Coronary artery (tissue), 2 donors: ENCODE measurements at regions not wholly inside any gene's neighbourhood (a gene's known extent, or its start where the extent isn't known, plus 50 kb on each side); places are given as distances from the start of the nearest gene placed in this dataset.

Source experiments
- DNase-seq: peaks from one replicate; pipeline ENCODE4 v3.0.0-alpha.2; 2017; ENCODE audit warnings: low spot score
- H3K27ac ChIP-seq, 2 donors: fragments of 200-600 bp; sonication (generic); one replicate each; pipeline ENCODE4 v1.5.1; 2016 to 2019
- H3K4me3 ChIP-seq: fragments of 200-600 bp; sonication (generic); 2 replicates; pipeline ENCODE4 v1.5.1; 2016; ENCODE audit warnings: mild to moderate bottlenecking, moderate library complexity
- TF ChIP-seq, protein P1 (sequence below): fragments of 200-600 bp; sonication (generic); IDR thresholded peaks from one replicate; pipeline ENCODE4 v1.5.1; 2019; ENCODE audit warnings: antibody characterized with exemption

DNA sequence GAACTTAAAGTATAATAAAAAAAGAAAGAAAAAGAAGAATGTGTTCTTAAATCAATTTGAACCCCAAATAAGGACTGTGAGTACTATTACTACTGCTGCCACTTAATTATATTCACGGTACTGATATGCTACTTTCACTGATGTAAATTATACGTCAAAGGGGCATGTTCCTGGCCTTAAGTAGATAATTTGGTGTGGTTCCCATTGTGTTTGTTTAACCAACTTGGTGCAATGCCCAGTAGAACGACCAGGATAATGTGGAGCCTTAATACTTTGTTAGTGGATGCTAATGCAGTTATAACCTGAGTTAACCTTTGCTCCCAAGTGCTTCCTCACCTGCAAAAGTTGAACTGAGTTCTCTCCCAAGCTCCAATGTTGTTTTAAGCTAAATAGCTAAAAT, 142.0 kb downstream of the NR4A2 start:
- TF ChIP-seq, protein P1, sequence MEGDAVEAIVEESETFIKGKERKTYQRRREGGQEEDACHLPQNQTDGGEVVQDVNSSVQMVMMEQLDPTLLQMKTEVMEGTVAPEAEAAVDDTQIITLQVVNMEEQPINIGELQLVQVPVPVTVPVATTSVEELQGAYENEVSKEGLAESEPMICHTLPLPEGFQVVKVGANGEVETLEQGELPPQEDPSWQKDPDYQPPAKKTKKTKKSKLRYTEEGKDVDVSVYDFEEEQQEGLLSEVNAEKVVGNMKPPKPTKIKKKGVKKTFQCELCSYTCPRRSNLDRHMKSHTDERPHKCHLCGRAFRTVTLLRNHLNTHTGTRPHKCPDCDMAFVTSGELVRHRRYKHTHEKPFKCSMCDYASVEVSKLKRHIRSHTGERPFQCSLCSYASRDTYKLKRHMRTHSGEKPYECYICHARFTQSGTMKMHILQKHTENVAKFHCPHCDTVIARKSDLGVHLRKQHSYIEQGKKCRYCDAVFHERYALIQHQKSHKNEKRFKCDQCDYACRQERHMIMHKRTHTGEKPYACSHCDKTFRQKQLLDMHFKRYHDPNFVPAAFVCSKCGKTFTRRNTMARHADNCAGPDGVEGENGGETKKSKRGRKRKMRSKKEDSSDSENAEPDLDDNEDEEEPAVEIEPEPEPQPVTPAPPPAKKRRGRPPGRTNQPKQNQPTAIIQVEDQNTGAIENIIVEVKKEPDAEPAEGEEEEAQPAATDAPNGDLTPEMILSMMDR: no peak
- Histone ChIP-seq H3K4me3 (no peak overlapping the region), H3K27ac (no peak overlapping the region)
- DNase-seq: no peak

DNA sequence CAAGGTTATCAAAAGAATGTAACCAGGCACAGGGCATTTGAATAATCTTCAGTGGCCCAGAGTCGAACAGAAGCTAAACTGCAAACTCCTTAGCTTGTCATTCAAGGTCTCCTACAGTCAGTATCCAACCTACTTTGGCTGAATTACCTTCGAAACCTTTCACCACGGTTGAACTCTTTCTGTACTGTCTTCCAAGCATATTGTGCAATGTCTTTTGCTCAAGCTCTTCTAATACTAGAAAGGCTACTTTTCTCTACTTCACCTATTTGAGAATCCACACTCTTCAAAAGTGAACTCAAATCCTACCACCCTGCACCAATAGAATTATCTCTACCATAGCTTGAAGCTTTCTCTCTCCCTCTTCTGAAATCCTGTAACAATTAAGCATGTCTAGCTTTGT, 142.9 kb downstream of the NR4A2 start:
- TF ChIP-seq, protein P1: no peak
- DNase-seq: no peak
- Histone ChIP-seq H3K4me3 (no peak overlapping the region), H3K27ac (no peak overlapping the region)

DNA sequence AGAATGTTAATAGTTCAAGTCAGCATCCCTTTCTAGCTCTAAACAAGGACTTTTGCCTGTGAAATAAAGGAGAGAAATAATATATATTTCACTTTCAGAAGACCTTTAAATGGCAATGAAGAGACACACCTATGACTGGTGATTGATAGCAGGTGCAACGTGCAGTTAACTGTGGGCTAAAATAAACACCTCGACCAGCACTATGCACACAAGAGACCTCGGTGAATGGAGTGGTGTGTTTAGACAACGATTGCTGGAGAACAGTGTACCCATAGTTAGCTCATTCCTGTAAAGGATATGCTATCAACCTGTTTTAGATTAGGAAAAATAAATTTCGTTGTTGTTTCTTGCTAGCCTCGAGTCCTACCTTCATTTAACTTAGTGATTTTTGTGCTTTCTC, 143.4 kb downstream of the NR4A2 start:
- TF ChIP-seq, protein P1: no peak
- no peak overlapping the region for H3K4me3 ChIP-seq
- DNase-seq: no peak
- H3K27ac ChIP-seq: no peak overlapping the region

DNA sequence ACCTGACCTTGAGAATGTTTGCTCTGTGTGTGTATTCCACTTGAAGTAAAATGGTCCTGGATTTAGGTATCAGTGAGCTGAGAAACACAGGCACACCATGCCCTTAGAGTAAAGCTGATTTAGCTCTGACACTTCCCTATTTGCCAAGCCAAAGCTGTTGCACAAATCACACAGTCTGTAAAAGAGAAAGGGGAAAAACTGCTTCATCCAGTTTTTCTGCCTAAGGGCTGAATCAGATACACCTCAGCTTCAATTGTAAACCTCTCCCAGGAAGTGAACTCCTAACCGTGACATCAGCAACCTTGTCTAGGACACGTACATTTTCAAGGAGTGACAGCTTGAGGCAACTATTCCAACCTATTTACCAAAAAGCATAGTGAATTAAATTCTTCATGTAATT, 150.4 kb downstream of the NR4A2 start:
- no peak overlapping the region for H3K27ac ChIP-seq
- no peak for DNase-seq
- TF ChIP-seq, protein P1: no peak
- no peak overlapping the region for H3K4me3 ChIP-seq

DNA sequence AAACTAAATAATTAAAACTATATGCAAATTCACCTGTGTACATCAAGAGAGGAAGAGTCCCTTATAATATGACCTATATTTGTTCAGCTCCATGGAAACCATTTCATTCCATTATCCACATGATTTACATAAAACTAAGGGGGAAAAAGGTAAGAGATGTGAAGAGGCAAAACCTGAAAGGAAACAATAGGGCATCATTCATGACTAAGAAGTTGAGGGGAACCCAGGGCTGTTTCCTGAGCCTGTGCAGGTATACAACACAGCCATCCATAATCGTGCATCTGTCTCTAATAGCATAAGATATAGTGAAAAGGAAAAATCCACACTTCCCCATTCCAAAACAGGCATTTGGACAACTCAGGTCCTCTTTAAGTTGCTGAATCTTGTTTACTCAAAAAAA, 151.3 kb downstream of the NR4A2 start:
- Histone ChIP-seq H3K27ac (no peak overlapping the region), H3K4me3 (no peak overlapping the region)
- no peak for DNase-seq
- TF ChIP-seq, protein P1: no peak

DNA sequence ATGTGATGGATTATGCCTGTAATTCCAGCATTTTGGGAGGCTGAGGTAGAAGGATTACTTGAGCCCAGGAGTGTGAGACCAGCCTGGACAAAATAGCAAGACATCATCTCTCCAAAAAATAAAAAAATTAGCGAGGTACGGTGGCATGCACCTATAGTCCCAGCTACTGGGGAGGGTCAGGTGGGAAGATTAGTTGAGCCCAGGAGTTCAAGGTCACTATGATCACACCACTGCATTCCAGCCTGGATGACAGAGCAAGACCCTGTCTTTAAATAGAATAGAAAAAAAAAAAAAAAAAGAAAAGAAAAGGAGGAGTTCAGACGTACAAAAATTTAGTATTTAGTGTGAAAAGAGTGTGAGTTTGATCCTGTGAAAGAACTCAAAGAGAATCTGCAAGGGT, 154.9 kb downstream of the NR4A2 start:
- no peak overlapping the region for H3K4me3 ChIP-seq
- TF ChIP-seq, protein P1: no peak
- no peak overlapping the region for H3K27ac ChIP-seq
- DNase-seq: no peak

DNA sequence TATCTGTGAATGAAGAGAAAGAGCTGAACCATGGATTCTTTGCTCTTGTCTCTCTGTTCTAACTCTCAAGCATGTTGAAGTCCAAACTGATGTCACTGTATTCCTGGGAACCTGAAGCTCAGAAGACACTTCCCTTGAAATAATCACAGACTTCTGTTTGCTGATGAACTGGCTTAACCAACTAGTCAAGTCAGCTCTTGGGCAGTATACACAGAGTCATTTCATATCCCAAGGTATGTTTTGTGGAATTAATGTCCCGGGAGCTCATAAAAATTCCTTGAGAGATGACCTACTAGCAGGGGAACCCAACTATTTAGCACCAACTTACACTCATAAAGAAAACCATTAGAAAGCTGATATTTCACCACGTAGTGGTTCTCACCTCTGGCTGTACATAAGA, 156.6 kb downstream of the NR4A2 start:
- DNase-seq: no peak

More for the DNA sequence above, 156.6 kb downstream of the NR4A2 start:
- Histone ChIP-seq H3K4me3 (no peak overlapping the region), H3K27ac (no peak overlapping the region)
- TF ChIP-seq, protein P1: no peak
